ENCODE measurements at regions not wholly inside any gene's neighbourhood (a gene's known extent, or its start where the extent isn't known, plus 50 kb on each side); places are given as distances from the start of the nearest gene placed in this dataset.

- no peak for TF ChIP-seq CTCF (IDR thresholded peaks at IDR 0.05)
- TF ChIP-seq POLR2A (IDR thresholded peaks at IDR 0.05) = no peak
- TF ChIP-seq EP300 (IDR thresholded peaks at IDR 0.05) = no peak
- no peak for TF ChIP-seq POLR2AphosphoS5 (IDR thresholded peaks at IDR 0.05)
Observed at GRCh38 chr9:22898591-22898990, 452.0 kb downstream of the DMRTA1 start.
